Colonic mucosa (tissue), 4 donors: ENCODE measurements at regions not wholly inside any gene's neighbourhood (a gene's known extent, or its start where the extent isn't known, plus 50 kb on each side); places are given as distances from the start of the nearest gene placed in this dataset.

Experiments
- DNase-seq: peaks from one replicate; pipeline ENCODE4 v3.0.0-alpha.2; 2020
- H3K27ac ChIP-seq: fragments of 200-600 bp; one replicate; pipeline ENCODE4 v1.8.0; 2021
- H3K27me3 ChIP-seq: fragments of 200-600 bp; one replicate; pipeline ENCODE4 v1.8.0; 2021
- H3K36me3 ChIP-seq: fragments of 200-600 bp; one replicate; pipeline ENCODE4 v1.8.0; 2021
- H3K4me1 ChIP-seq: fragments of 200-600 bp; one replicate; pipeline ENCODE4 v1.8.0; 2021; ENCODE audit warnings: mild to moderate bottlenecking
- H3K4me3 ChIP-seq: fragments of 200-600 bp; one replicate; pipeline ENCODE4 v1.8.0; 2021
- H3K9ac ChIP-seq, 2 donors: one replicate each; pipeline ENCODE4 v1.7.0; 2013; ENCODE audit warnings: control low read depth in 2 of 2, low read depth in 2 of 2, low read length in 2 of 2
- H3K9me3 ChIP-seq: fragments of 200-600 bp; one replicate; pipeline ENCODE4 v1.8.0; 2021
- intact Hi-C: fragments of 100-400 bp; cut with DNase I; formaldehyde crosslinking; loops from one replicate; pipeline ENCODE4 v1.14.1; 2022
- TF ChIP-seq, protein P1 (sequence below): fragments of 200-600 bp; IDR thresholded peaks from one replicate; pipeline ENCODE4 v1.8.0; 2022; ENCODE audit warnings: antibody characterized with exemption, mild to moderate bottlenecking
- donor health status: healthy.
- donor health status: DM: no; HTN: no; CAD: no.
- donor health status: DM: no; HTN: no; CAD: no.

DNA sequence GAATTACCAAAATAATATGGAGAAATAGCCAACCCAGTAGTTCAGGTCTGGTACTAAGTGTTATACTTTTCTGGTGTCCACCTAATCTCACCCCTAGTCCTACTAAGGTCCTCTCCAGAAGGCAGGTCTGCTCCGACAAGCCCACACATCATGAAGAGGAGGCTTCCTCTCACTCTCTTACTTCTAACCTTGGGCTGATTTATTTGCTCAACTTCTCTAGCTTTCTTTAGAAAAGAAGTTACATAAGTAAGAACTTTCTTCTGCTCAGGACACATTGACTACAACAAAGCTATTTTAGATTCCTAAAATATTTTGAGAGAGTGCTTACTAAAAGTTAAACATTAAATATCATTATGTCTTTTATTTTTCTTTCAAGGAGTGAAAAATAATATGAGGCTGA, 329.7 kb upstream of the NREP start:
- H3K9me3 ChIP-seq, result no peaks in the 10 kb centered on the region
- no peak overlapping the region for H3K4me3 ChIP-seq
- intact Hi-C loops, result no loop called here
- H3K4me1 ChIP-seq, result no peaks in the 10 kb centered on the region
- no peak overlapping the region for H3K27ac ChIP-seq
- H3K36me3 ChIP-seq, result no peaks in the 10 kb centered on the region
- no peak overlapping the region for H3K9ac ChIP-seq
- H3K27me3 ChIP-seq, result no peaks in the 10 kb centered on the region
- DNase-seq, result no peak
- TF ChIP-seq, protein P1, sequence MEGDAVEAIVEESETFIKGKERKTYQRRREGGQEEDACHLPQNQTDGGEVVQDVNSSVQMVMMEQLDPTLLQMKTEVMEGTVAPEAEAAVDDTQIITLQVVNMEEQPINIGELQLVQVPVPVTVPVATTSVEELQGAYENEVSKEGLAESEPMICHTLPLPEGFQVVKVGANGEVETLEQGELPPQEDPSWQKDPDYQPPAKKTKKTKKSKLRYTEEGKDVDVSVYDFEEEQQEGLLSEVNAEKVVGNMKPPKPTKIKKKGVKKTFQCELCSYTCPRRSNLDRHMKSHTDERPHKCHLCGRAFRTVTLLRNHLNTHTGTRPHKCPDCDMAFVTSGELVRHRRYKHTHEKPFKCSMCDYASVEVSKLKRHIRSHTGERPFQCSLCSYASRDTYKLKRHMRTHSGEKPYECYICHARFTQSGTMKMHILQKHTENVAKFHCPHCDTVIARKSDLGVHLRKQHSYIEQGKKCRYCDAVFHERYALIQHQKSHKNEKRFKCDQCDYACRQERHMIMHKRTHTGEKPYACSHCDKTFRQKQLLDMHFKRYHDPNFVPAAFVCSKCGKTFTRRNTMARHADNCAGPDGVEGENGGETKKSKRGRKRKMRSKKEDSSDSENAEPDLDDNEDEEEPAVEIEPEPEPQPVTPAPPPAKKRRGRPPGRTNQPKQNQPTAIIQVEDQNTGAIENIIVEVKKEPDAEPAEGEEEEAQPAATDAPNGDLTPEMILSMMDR, result no peak

- TF ChIP-seq, protein P1, result no peak
- Histone ChIP-seq H3K9ac (no peak overlapping the region), H3K27me3 (no peaks in the 10 kb centered on the region), H3K4me3 (no peak overlapping the region), H3K9me3 (no peaks in the 10 kb centered on the region), H3K27ac (no peak overlapping the region), H3K4me1 (no peaks in the 10 kb centered on the region), H3K36me3 (no peaks in the 10 kb centered on the region)
- intact Hi-C loops, result no loop called here
- no peak for DNase-seq
Observed at GRCh38 chr5:112084149-112084548, 327.2 kb upstream of the NREP start.

- Histone ChIP-seq H3K9me3 (no peaks in the 10 kb centered on the region), H3K27ac (no peak overlapping the region), H3K9ac (no peak overlapping the region), H3K4me3 (no peak overlapping the region), H3K4me1 (no peaks in the 10 kb centered on the region), H3K27me3 (no peaks in the 10 kb centered on the region), H3K36me3 (no peaks in the 10 kb centered on the region)
- intact Hi-C loops, result no loop called here
- TF ChIP-seq, protein P1, result no peak
- no peak for DNase-seq
Observed at GRCh38 chr5:112083623-112084022, 326.6 kb upstream of the NREP start.

DNA sequence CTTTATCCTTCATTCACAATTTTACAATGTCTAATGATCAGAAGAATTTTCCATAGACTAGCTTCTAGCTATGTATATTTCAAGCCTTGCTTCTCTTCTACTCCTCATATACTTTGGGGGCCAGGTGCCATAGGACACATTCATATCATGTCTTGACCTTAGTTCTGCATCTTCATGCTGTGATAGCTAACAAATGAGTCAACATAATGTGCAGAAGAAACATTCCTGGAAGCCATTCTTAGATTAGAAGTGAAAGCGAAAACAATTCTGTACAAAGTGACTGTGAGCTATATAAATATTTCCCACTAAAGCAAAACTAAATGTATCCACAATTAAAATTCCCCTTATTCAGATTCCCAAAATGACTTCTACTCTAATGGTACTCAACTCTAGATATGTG, 320.2 kb upstream of the NREP start:
- Histone ChIP-seq H3K4me1 (no peaks in the 10 kb centered on the region), H3K27me3 (no peaks in the 10 kb centered on the region), H3K36me3 (no peaks in the 10 kb centered on the region), H3K27ac (no peak overlapping the region), H3K9ac (no peak overlapping the region), H3K9me3 (no peaks in the 10 kb centered on the region), H3K4me3 (no peak overlapping the region)
- DNase-seq, result no peak
- TF ChIP-seq, protein P1, result no peak
- intact Hi-C loops, result no loop called here

DNA sequence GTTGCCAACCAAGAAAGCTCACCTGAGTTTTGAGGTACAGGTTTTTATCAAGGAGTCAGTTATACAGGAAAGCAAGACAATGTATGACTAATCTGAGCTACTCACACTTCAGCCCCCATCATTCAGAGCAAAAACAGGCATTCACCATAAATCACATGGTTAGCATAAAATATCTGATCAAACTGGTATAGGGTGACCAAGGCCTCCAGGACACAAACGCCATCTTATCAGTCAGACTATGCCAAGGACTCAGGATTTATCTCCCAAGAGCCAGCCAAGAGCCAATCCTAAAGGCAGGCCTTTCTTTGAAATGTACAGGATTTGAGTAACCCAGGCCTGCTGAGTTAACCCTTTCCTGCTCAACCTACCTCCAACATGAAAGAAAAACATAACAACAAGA, 313.0 kb upstream of the NREP start:
- no peak for DNase-seq
- Histone ChIP-seq H3K4me3 (no peak overlapping the region), H3K9me3 (no peaks in the 10 kb centered on the region), H3K9ac (no peak overlapping the region), H3K27me3 (no peaks in the 10 kb centered on the region), H3K36me3 (no peaks in the 10 kb centered on the region), H3K27ac (no peak overlapping the region), H3K4me1 (no peaks in the 10 kb centered on the region)
- intact Hi-C loops, result no loop called here
- TF ChIP-seq, protein P1, result no peak

DNA sequence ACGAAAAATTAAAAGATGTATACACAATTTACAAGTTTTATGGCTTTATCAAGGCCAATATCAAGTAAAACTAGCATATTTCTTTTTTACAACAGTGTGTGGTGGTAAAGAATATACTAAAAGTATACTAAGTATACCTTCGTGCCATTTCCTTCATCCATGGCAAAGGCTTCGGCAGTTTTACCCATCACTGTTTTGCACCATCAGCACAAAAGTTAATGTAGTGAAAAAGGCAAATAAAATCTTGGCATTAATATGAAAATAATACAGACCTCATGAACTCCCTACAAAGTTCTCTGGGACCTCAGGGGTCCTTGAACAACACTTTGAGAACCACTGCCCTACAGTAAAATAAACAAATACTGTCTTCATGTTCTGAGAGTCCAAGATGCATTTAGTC, 312.3 kb upstream of the NREP start:
- Histone ChIP-seq H3K27me3 (no peaks in the 10 kb centered on the region), H3K27ac (no peak overlapping the region), H3K9me3 (no peaks in the 10 kb centered on the region), H3K4me1 (no peaks in the 10 kb centered on the region), H3K9ac (no peak overlapping the region), H3K36me3 (no peaks in the 10 kb centered on the region), H3K4me3 (no peak overlapping the region)
- TF ChIP-seq, protein P1, result no peak
- intact Hi-C loops, result no loop called here
- DNase-seq, result no peak
